ENCODE measurements at regions not wholly inside any gene's neighbourhood (a gene's known extent, or its start where the extent isn't known, plus 50 kb on each side); places are given as distances from the start of the nearest gene placed in this dataset.

DNA sequence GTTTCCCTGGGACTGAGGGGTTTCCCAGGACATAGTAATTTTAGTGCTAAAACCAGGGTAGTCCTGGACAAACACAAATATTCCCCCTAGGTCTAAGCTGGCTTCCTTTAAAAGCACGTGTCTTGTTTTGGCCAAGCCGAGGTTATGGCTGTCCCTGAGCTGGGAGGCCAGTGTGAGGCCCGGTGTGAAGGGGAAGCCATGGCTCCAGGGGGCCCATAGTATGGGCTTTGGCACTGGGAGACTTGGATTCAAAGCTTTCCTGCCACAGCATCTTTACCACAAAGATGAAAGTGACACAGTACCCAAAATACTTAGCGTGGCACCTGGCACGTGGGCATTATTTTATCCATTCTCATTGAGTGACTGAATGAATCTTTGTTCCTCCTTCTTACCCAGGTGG is 345.2 kb downstream of the ZNF536 start:
- TF ChIP-seq, protein P1, sequence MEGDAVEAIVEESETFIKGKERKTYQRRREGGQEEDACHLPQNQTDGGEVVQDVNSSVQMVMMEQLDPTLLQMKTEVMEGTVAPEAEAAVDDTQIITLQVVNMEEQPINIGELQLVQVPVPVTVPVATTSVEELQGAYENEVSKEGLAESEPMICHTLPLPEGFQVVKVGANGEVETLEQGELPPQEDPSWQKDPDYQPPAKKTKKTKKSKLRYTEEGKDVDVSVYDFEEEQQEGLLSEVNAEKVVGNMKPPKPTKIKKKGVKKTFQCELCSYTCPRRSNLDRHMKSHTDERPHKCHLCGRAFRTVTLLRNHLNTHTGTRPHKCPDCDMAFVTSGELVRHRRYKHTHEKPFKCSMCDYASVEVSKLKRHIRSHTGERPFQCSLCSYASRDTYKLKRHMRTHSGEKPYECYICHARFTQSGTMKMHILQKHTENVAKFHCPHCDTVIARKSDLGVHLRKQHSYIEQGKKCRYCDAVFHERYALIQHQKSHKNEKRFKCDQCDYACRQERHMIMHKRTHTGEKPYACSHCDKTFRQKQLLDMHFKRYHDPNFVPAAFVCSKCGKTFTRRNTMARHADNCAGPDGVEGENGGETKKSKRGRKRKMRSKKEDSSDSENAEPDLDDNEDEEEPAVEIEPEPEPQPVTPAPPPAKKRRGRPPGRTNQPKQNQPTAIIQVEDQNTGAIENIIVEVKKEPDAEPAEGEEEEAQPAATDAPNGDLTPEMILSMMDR (IDR thresholded peaks at IDR 0.05; ENCODE audit: insufficient read depth, low read length): no peak
- TF ChIP-seq POLR2AphosphoS5 (IDR thresholded peaks at IDR 0.05; ENCODE audit: low read depth) (no peak), GABPA (IDR thresholded peaks at IDR 0.05; ENCODE audit: low read depth) (no peak), SPI1 (IDR thresholded peaks at IDR 0.05; ENCODE audit: borderline replicate concordance, low read depth) (no peak)
